HG03354 (cell line): ENCODE measurements at regions not wholly inside any gene's neighbourhood (a gene's known extent, or its start where the extent isn't known, plus 50 kb on each side); places are given as distances from the start of the nearest gene placed in this dataset.

Experiments used
- ATAC-seq: cut with Tn5 transposase; IDR thresholded peaks from one replicate; pipeline ENCODE4 v1.9.1; 2021; ENCODE audit warnings: mild to moderate bottlenecking; ENCODE audit not compliant: unreplicated experiment, poor library complexity, severe bottlenecking

- no peak for ATAC-seq
These were observed 476.8 kb upstream of the B3GAT1 start for GRCh38 chr11:134888821-134889220.

- ATAC-seq = no peak
These were observed 475.9 kb upstream of the B3GAT1 start for GRCh38 chr11:134887896-134888295.

GRCh38 chr11:134883484-134883883 is 471.4 kb upstream of the B3GAT1 start:
- no peak for ATAC-seq

- no peak for ATAC-seq
These were observed 470.7 kb upstream of the B3GAT1 start for GRCh38 chr11:134882671-134883297.

- no peak for ATAC-seq
These were observed 470.1 kb upstream of the B3GAT1 start for GRCh38 chr11:134882141-134882540.

GRCh38 chr11:134880788-134881187 is 468.7 kb upstream of the B3GAT1 start:
- ATAC-seq = no peak

- ATAC-seq = no peak
These were observed 467.9 kb upstream of the B3GAT1 start for GRCh38 chr11:134879931-134880330.

- no peak for ATAC-seq
These were observed 467.3 kb upstream of the B3GAT1 start for GRCh38 chr11:134879341-134879740.

- ATAC-seq = no peak
These were observed 466.7 kb upstream of the B3GAT1 start for GRCh38 chr11:134878785-134879184.

GRCh38 chr11:134876226-134876625 is 464.2 kb upstream of the B3GAT1 start:
- no peak for ATAC-seq

GRCh38 chr11:134866981-134867675 is 455.1 kb upstream of the B3GAT1 start:
- ATAC-seq = no peak

GRCh38 chr11:134866215-134866614 is 454.2 kb upstream of the B3GAT1 start:
- ATAC-seq = no peak

GRCh38 chr11:134864968-134865305 is 452.9 kb upstream of the B3GAT1 start:
- no peak for ATAC-seq

GRCh38 chr11:134864233-134864967 is 452.4 kb upstream of the B3GAT1 start:
- no peak for ATAC-seq

- no peak for ATAC-seq
These were observed 451.3 kb upstream of the B3GAT1 start for GRCh38 chr11:134863294-134863693.

- no peak for ATAC-seq
These were observed 450.6 kb upstream of the B3GAT1 start for GRCh38 chr11:134862587-134863195.

- no peak for ATAC-seq
These were observed 450.1 kb upstream of the B3GAT1 start for GRCh38 chr11:134862105-134862502.

- no peak for ATAC-seq
These were observed 449.6 kb upstream of the B3GAT1 start for GRCh38 chr11:134861490-134862104.

GRCh38 chr11:134858783-134859480 is 446.9 kb upstream of the B3GAT1 start:
- no peak for ATAC-seq

GRCh38 chr11:134857035-134857434 is 445.0 kb upstream of the B3GAT1 start:
- no peak for ATAC-seq
